KBM-7 (cell line): ENCODE measurements at regions not wholly inside any gene's neighbourhood (a gene's known extent, or its start where the extent isn't known, plus 50 kb on each side); places are given as distances from the start of the nearest gene placed in this dataset.

Experiments
- DNase-seq: peaks from one replicate; pipeline ENCODE4 v3.0.0-alpha.2; 2015
- in situ Hi-C: fragments of 300-500 bp; cut with MboI; formaldehyde crosslinking; loops from 2 replicates; pipeline ENCODE4 v1.14.3; 2020; ENCODE audit warnings: low sequenced_read_pairs, low pct_unique_long_range_greater_than_20kb, mixed read lengths

GRCh38 chr10:64080071-64080470 is 558.9 kb downstream of the REEP3 start:
- in situ Hi-C loops = no loop called here
- DNase-seq = no peak

GRCh38 chr10:64081947-64082482 is 560.8 kb downstream of the REEP3 start:
- in situ Hi-C loops = no loop called here
- no peak for DNase-seq

GRCh38 chr10:64086083-64086767 is 565.0 kb downstream of the REEP3 start:
- DNase-seq = no peak
- in situ Hi-C loops = no loop called here

- DNase-seq = no peak
- in situ Hi-C loops = no loop called here
These were observed 568.4 kb downstream of the REEP3 start for GRCh38 chr10:64089648-64090047.

- in situ Hi-C loops = no loop called here
- no peak for DNase-seq
These were observed 569.7 kb downstream of the REEP3 start for GRCh38 chr10:64090865-64091264.

- DNase-seq = peak; percentile 3
- in situ Hi-C loops = no loop called here
These were observed 570.7 kb downstream of the REEP3 start for GRCh38 chr10:64091897-64092296.

GRCh38 chr10:64093304-64093703 is 572.1 kb downstream of the REEP3 start:
- in situ Hi-C loops = no loop called here
- DNase-seq = no peak

- in situ Hi-C loops = no loop called here
- no peak for DNase-seq
These were observed 572.8 kb downstream of the REEP3 start for GRCh38 chr10:64093946-64094535.

- DNase-seq = no peak
- in situ Hi-C loops = no loop called here
These were observed 575.7 kb downstream of the REEP3 start for GRCh38 chr10:64096941-64097340.

- in situ Hi-C loops = no loop called here
- DNase-seq = no peak
These were observed 576.4 kb downstream of the REEP3 start for GRCh38 chr10:64097391-64098122.

- no peak for DNase-seq
- in situ Hi-C loops = no loop called here
These were observed 577.8 kb downstream of the REEP3 start for GRCh38 chr10:64098994-64099393.

GRCh38 chr10:64101606-64102263 is 580.5 kb downstream of the REEP3 start:
- no peak for DNase-seq
- in situ Hi-C loops = no loop called here

GRCh38 chr10:64102264-64102633 is 581.0 kb downstream of the REEP3 start:
- in situ Hi-C loops = no loop called here
- no peak for DNase-seq

- DNase-seq = no peak
- in situ Hi-C loops = no loop called here
These were observed 581.7 kb downstream of the REEP3 start for GRCh38 chr10:64102916-64103315.

GRCh38 chr10:64103750-64104470 is 582.7 kb downstream of the REEP3 start:
- no peak for DNase-seq
- in situ Hi-C loops = no loop called here

- in situ Hi-C loops = no loop called here
- DNase-seq = no peak
These were observed 588.8 kb downstream of the REEP3 start for GRCh38 chr10:64109926-64110495.

GRCh38 chr10:64112701-64113355 is 591.6 kb downstream of the REEP3 start:
- peak; percentile 3 for DNase-seq
- in situ Hi-C loops = no loop called here

GRCh38 chr10:64113375-64113774 is 592.2 kb downstream of the REEP3 start:
- in situ Hi-C loops = no loop called here
- DNase-seq = no peak
